ENCODE measurements at regions not wholly inside any gene's neighbourhood (a gene's known extent, or its start where the extent isn't known, plus 50 kb on each side); places are given as distances from the start of the nearest gene placed in this dataset.
"Not testable (repeated sequence)": the region's sequence is repeated elsewhere in the genome, so short reads cannot be mapped to it uniquely, and the experiment has no call there.

GRCh38 chr18:39208729-39209128 lies 1643.1 kb upstream of the CELF4 start:
- no peak for DNase-seq (ENCODE audit: low spot score)
- no peaks in the 10 kb centered on the region for H3K36me3 ChIP-seq
- H3K9me3 ChIP-seq: no peaks in the 10 kb centered on the region
- ATAC-seq (ENCODE audit: insufficient number of reproducible peaks, low FRiP score, low read depth): no peak
- no peaks in the 10 kb centered on the region for H3K4me1 ChIP-seq (ENCODE audit: control insufficient read depth in 1 of 2, low read depth in 2 of 2)
- H3K27me3 ChIP-seq (replicated peaks; ENCODE audit: insufficient read depth): no peaks in the 10 kb centered on the region
- H3K27ac ChIP-seq: no peak overlapping the region
- no peak overlapping the region for H3K4me3 ChIP-seq
- TF ChIP-seq CTCF (IDR thresholded peaks at IDR 0.05): no peak

GRCh38 chr18:39208190-39208589 lies 1642.6 kb upstream of the CELF4 start:
- no peaks in the 10 kb centered on the region for H3K9me3 ChIP-seq
- no peak for TF ChIP-seq CTCF (IDR thresholded peaks at IDR 0.05)
- no peaks in the 10 kb centered on the region for H3K36me3 ChIP-seq
- no peaks in the 10 kb centered on the region for H3K27me3 ChIP-seq (replicated peaks; ENCODE audit: insufficient read depth)
- no peak overlapping the region for H3K27ac ChIP-seq
- H3K4me3 ChIP-seq: no peak overlapping the region
- no peak for ATAC-seq (ENCODE audit: insufficient number of reproducible peaks, low FRiP score, low read depth)
- DNase-seq (ENCODE audit: low spot score): no peak
- no peaks in the 10 kb centered on the region for H3K4me1 ChIP-seq (ENCODE audit: control insufficient read depth in 1 of 2, low read depth in 2 of 2)

- not testable (repeated sequence) for H3K36me3 ChIP-seq; H3K27ac ChIP-seq; H3K9me3 ChIP-seq; ATAC-seq (ENCODE audit: insufficient number of reproducible peaks, low FRiP score, low read depth); H3K27me3 ChIP-seq (replicated peaks; ENCODE audit: insufficient read depth); H3K4me1 ChIP-seq (ENCODE audit: control insufficient read depth in 1 of 2, low read depth in 2 of 2); H3K4me3 ChIP-seq; DNase-seq (ENCODE audit: low spot score)
Measured at GRCh38 chr18:39206398-39207103, 1641.0 kb upstream of the CELF4 start.

GRCh38 chr18:39205565-39206195 lies 1640.1 kb upstream of the CELF4 start:
- ATAC-seq (ENCODE audit: insufficient number of reproducible peaks, low FRiP score, low read depth) (no peak), DNase-seq (ENCODE audit: low spot score) (no peak)
- Histone ChIP-seq H3K9me3 (no peaks in the 10 kb centered on the region), H3K27me3 (replicated peaks; ENCODE audit: insufficient read depth) (no peaks in the 10 kb centered on the region), H3K27ac (no peak overlapping the region), H3K4me1 (ENCODE audit: control insufficient read depth in 1 of 2, low read depth in 2 of 2) (no peaks in the 10 kb centered on the region), H3K36me3 (no peaks in the 10 kb centered on the region), H3K4me3 (no peak overlapping the region)
- no peak for TF ChIP-seq CTCF (IDR thresholded peaks at IDR 0.05)

- H3K36me3 ChIP-seq: no peaks in the 10 kb centered on the region
- H3K4me3 ChIP-seq: no peak overlapping the region
- no peak for ATAC-seq (ENCODE audit: insufficient number of reproducible peaks, low FRiP score, low read depth)
- H3K4me1 ChIP-seq (ENCODE audit: control insufficient read depth in 1 of 2, low read depth in 2 of 2): no peaks in the 10 kb centered on the region
- H3K27ac ChIP-seq: no peak overlapping the region
- no peak for TF ChIP-seq CTCF (IDR thresholded peaks at IDR 0.05)
- no peaks in the 10 kb centered on the region for H3K9me3 ChIP-seq
- no peak for DNase-seq (ENCODE audit: low spot score)
- H3K27me3 ChIP-seq (replicated peaks; ENCODE audit: insufficient read depth): no peaks in the 10 kb centered on the region
Measured at GRCh38 chr18:39200153-39200552, 1634.6 kb upstream of the CELF4 start.
